WTC11 (cell line): ENCODE measurements at regions not wholly inside any gene's neighbourhood (a gene's known extent, or its start where the extent isn't known, plus 50 kb on each side); places are given as distances from the start of the nearest gene placed in this dataset.

Experiments
- ATF2 ChIP-seq: sonication (generic); formaldehyde crosslinking; IDR thresholded peaks from 2 replicates; pipeline ENCODE4 v1.8.1; 2022; ENCODE audit warnings: low read depth, missing genetic modification reagents, borderline replicate concordance
- ATF6 ChIP-seq: sonication (generic); formaldehyde crosslinking; IDR thresholded peaks from 2 replicates; pipeline ENCODE4 v1.8.1; 2023; ENCODE audit warnings: mild to moderate bottlenecking, missing genetic modification reagents
- CDX4 ChIP-seq: fragments of 250-450 bp; sonication (Bioruptor Pico); IDR thresholded peaks from 2 replicates; pipeline ENCODE4 v1.9.0; 2021; ENCODE audit warnings: moderate library complexity, mild to moderate bottlenecking, inconsistent platforms, borderline replicate concordance
- ERG ChIP-seq: fragments of 250-450 bp; sonication (Bioruptor Pico); IDR thresholded peaks from 2 replicates; pipeline ENCODE4 v1.8.0; 2021; ENCODE audit warnings: mild to moderate bottlenecking
- ETV6 ChIP-seq: sonication (generic); formaldehyde crosslinking; IDR thresholded peaks from 2 replicates; pipeline ENCODE4 v1.8.1; 2022; ENCODE audit warnings: mild to moderate bottlenecking, missing genetic modification reagents
- JUN ChIP-seq: sonication (generic); formaldehyde crosslinking; IDR thresholded peaks from 2 replicates; pipeline ENCODE4 v1.8.0; 2023; ENCODE audit warnings: mild to moderate bottlenecking, missing genetic modification reagents
- TEAD4 ChIP-seq: sonication (generic); formaldehyde crosslinking; IDR thresholded peaks from 2 replicates; pipeline ENCODE4 v1.8.0; 2022; ENCODE audit warnings: mild to moderate bottlenecking, missing genetic modification reagents
- TF ChIP-seq, protein P1 (sequence below): fragments of 200-600 bp; IDR thresholded peaks from 2 replicates; pipeline ENCODE4 v1.8.0; 2022; ENCODE audit warnings: antibody characterized with exemption
- TF ChIP-seq, protein P2 (sequence below): sonication (generic); formaldehyde crosslinking; IDR thresholded peaks from 2 replicates; pipeline ENCODE4 v1.8.0; 2022; ENCODE audit warnings: mild to moderate bottlenecking, missing genetic modification reagents

DNA sequence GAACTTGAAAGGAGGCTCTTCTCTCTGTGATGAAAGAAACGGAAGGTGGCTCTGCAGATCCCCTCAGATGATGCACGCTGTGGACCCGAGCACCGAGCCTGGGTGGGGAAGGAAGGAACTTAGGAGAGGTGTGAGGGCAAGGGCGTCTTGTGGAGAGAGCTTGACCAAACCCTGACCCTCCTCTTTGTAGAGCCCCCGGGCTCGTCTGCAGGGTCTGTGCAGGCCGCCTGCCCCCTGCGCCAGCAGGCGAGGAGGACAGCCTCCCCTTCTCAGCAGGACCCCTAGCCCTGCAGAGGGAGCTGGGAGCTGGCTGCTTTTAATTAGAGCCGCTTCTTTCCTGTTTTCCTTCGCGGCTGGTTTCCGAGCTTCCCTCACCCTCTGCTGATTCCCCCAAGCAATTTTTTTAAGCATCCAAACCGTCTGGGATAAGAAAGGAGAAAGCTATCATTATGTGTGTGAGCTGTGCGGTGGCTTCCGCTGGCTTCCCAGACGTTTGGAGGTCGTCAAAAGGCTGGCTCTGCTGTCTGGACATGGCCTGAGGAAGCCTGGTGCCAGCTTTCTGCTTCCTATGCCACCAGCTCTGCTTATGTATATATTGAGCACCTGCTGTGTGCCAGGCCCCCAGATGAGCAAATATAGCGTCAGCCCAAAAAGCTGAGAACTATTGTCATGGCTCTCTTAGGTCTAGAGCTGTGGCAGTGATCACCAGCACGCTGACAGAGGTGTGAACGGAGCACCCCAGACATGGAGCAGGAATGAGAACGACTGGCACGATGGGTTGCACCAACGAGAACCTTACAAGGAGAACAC lies 160.2 kb upstream of the IRF2BP2 start:
- TF ChIP-seq ETV6 (CRISPR knock-in tag): no peak
- TF ChIP-seq, protein P1, sequence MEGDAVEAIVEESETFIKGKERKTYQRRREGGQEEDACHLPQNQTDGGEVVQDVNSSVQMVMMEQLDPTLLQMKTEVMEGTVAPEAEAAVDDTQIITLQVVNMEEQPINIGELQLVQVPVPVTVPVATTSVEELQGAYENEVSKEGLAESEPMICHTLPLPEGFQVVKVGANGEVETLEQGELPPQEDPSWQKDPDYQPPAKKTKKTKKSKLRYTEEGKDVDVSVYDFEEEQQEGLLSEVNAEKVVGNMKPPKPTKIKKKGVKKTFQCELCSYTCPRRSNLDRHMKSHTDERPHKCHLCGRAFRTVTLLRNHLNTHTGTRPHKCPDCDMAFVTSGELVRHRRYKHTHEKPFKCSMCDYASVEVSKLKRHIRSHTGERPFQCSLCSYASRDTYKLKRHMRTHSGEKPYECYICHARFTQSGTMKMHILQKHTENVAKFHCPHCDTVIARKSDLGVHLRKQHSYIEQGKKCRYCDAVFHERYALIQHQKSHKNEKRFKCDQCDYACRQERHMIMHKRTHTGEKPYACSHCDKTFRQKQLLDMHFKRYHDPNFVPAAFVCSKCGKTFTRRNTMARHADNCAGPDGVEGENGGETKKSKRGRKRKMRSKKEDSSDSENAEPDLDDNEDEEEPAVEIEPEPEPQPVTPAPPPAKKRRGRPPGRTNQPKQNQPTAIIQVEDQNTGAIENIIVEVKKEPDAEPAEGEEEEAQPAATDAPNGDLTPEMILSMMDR: no peak
- no peak for TF ChIP-seq JUN (CRISPR knock-in tag)
- no peak for TF ChIP-seq ATF2 (CRISPR knock-in tag)
- TF ChIP-seq CDX4: no peak
- TF ChIP-seq ATF6: no peak
- TF ChIP-seq, protein P2, sequence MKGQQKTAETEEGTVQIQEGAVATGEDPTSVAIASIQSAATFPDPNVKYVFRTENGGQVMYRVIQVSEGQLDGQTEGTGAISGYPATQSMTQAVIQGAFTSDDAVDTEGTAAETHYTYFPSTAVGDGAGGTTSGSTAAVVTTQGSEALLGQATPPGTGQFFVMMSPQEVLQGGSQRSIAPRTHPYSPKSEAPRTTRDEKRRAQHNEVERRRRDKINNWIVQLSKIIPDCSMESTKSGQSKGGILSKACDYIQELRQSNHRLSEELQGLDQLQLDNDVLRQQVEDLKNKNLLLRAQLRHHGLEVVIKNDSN (CRISPR knock-in tag): no peak
- no peak for TF ChIP-seq ERG (CRISPR knock-in tag)
- TF ChIP-seq TEAD4 (CRISPR knock-in tag): no peak
